AML-193 (cell line): ENCODE measurements at regions not wholly inside any gene's neighbourhood (a gene's known extent, or its start where the extent isn't known, plus 50 kb on each side); places are given as distances from the start of the nearest gene placed in this dataset.
"Not testable (repeated sequence)": the region's sequence is repeated elsewhere in the genome, so short reads cannot be mapped to it uniquely, and the experiment has no call there.

Experiments used
- DNase-seq, 2 experiments: peaks; one replicate each; lab custom pipeline; 2025; lab: John Stamatoyannopoulos, UW

- no peak for DNase-seq
These were observed 63.6 kb upstream of the HGF start for GRCh38 chr7:81833401-81833800.

GRCh38 chr7:81831883-81832282 lies 62.0 kb upstream of the HGF start:
- DNase-seq: no peak

- not testable (repeated sequence) for DNase-seq
These were observed 59.7 kb upstream of the HGF start for GRCh38 chr7:81829511-81829910.

DNA sequence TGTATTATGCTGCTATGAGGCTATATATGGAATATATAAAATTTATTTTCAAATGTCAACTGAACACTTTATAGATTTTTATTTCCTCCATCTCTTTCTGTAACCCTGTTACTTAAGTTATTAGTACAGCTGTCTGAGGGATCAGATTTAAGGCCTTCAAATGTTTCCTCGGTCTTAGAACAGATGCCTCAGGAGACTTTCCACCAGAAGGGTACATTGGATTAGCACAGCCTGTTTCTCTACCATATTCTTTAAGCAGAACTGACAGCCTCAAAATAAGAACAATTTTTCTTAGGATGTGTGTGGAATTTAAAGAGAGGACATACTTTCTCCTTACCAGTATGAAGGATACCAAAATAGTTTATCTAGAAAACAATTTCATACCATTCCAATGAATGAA lies 53.0 kb upstream of the HGF start:
- DNase-seq: no peak

GRCh38 chr7:81819861-81820260 lies 50.0 kb upstream of the HGF start:
- no peak for DNase-seq
